ENCODE measurements at regions not wholly inside any gene's neighbourhood (a gene's known extent, or its start where the extent isn't known, plus 50 kb on each side); places are given as distances from the start of the nearest gene placed in this dataset.

GRCh38 chr15:67941648-67942310 lies 101.9 kb upstream of the RNU6-1 start:
- Histone ChIP-seq H3K27me3 (no peaks in the 10 kb centered on the region), H3K9me3 (no peaks in the 10 kb centered on the region), H3K36me3 (no peaks in the 10 kb centered on the region), H3K4me1 (peaks cover 13% of the 10 kb centered on the region), H3K27ac (no peak overlapping the region), H3K4me3 (no peak overlapping the region)
- TF ChIP-seq EP300 (IDR thresholded peaks at IDR 0.05) = no peak
- no peak for TF ChIP-seq POLR2A (IDR thresholded peaks at IDR 0.05)
- no peak for TF ChIP-seq CTCF (IDR thresholded peaks at IDR 0.05)
- no peak for TF ChIP-seq POLR2AphosphoS5 (IDR thresholded peaks at IDR 0.05)
- 57% methylated on average over 3 of the region's 3 CpGs for WGBS
- no peak for DNase-seq (ENCODE audit: low spot score in 2 of 2)

GRCh38 chr15:67943475-67943874 lies 103.6 kb upstream of the RNU6-1 start:
- Histone ChIP-seq H3K27me3 (no peaks in the 10 kb centered on the region), H3K27ac (no peak overlapping the region), H3K9me3 (no peaks in the 10 kb centered on the region), H3K4me1 (peaks cover 13% of the 10 kb centered on the region), H3K4me3 (no peak overlapping the region), H3K36me3 (no peaks in the 10 kb centered on the region)
- DNase-seq (ENCODE audit: low spot score in 2 of 2) = no peak
- TF ChIP-seq POLR2AphosphoS5 (IDR thresholded peaks at IDR 0.05) (no peak), POLR2A (IDR thresholded peaks at IDR 0.05) (no peak), EP300 (IDR thresholded peaks at IDR 0.05) (no peak)
- 91% methylated on average over 1 of the region's 2 CpGs for WGBS

DNA sequence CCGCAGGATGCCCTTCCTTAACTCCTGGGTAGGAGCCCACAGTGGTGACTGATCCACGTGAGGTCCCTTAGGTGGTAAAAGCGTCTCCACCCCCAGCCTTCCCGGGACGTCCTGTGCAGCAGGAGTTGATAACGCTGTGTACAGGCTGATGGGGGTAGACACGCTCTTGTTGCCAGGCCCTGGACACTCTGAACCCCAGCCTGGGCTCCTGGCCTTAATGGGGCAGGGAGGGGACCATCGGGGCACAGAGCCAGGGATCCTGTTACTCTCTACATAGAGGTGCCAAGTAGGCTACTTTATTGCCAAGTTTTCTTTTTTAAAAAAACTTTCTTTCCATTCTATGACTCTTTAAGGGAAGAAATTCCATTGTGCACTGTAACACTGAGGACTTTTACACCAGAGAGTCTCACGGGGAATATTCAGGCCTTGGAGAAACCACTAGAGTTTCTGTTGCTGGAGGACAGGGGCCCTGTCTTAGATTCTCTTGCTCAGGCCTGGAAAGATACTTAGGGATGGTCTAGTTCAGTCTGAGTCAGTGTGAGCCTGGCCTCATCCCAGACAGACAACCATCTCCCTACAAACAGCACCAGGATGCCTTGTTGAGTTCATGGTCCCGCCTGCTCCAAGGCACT lies 104.3 kb upstream of the RNU6-1 start:
- H3K36me3 ChIP-seq = no peaks in the 10 kb centered on the region
- 80% methylated on average over 10 of the region's 10 CpGs for WGBS
- no peaks in the 10 kb centered on the region for H3K27me3 ChIP-seq
- no peaks in the 10 kb centered on the region for H3K9me3 ChIP-seq
- H3K4me3 ChIP-seq = no peak overlapping the region
- DNase-seq (ENCODE audit: low spot score in 2 of 2) = no peak
- no peak for TF ChIP-seq POLR2AphosphoS5 (IDR thresholded peaks at IDR 0.05)
- TF ChIP-seq POLR2A (IDR thresholded peaks at IDR 0.05) = no peak
- TF ChIP-seq EP300 (IDR thresholded peaks at IDR 0.05) = peak; percentile 35
- no peak for TF ChIP-seq CTCF (IDR thresholded peaks at IDR 0.05)
- peaks cover 13% of the 10 kb centered on the region for H3K4me1 ChIP-seq
- no peak overlapping the region for H3K27ac ChIP-seq

- H3K27ac ChIP-seq = no peak overlapping the region
- no peak for TF ChIP-seq POLR2A (IDR thresholded peaks at IDR 0.05)
- no peak for TF ChIP-seq EP300 (IDR thresholded peaks at IDR 0.05)
- TF ChIP-seq POLR2AphosphoS5 (IDR thresholded peaks at IDR 0.05) = no peak
- TF ChIP-seq CTCF (IDR thresholded peaks at IDR 0.05) = no peak
- H3K4me1 ChIP-seq = peaks cover 13% of the 10 kb centered on the region
- H3K4me3 ChIP-seq = no peak overlapping the region
- no peaks in the 10 kb centered on the region for H3K9me3 ChIP-seq
- H3K27me3 ChIP-seq = no peaks in the 10 kb centered on the region
- no peaks in the 10 kb centered on the region for H3K36me3 ChIP-seq
- 85% methylated on average over 2 of the region's 2 CpGs for WGBS
- no peak for DNase-seq (ENCODE audit: low spot score in 2 of 2)
Measured at GRCh38 chr15:67945131-67945530, 105.3 kb upstream of the RNU6-1 start.

DNA sequence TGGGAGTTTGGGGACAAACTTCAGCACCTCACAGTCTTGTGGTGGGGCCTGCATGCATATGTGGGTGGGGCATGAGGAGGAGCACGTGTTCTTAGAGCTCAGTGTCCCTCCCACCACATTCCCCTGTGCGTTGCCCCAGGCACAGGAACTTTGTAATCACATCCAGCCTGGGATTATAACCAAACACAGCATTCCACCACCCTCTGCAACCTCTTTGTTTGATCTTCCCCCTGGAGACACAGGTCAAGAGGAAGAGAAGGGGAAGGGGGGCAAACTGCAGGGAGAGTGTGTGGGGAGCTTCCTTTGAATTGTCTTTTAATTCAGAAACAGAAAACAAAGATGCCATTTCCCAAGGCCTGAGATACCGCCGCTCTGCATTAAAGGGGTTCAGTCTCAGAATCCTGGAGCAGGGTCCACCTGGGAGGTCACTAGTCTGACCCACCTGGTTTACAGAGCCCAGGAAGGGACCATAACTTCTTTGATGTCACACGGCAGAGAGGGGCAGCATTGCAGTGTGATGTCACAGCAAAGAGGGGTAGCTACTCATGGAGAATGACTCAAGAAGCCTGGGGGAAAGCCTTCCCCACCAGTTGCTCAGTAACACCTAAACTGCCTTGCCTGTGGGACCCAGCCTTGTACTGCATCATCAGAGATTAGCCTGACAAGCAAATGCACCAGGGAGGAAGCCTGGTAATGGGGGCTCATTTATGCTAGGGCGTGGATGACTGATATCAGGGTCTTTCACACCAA lies 106.3 kb upstream of the RNU6-1 start:
- DNase-seq (ENCODE audit: low spot score in 2 of 2) = no peak

More for the DNA sequence above, 106.3 kb upstream of the RNU6-1 start:
- 49% methylated on average over 6 of the region's 6 CpGs for WGBS
- Histone ChIP-seq H3K27me3 (no peaks in the 10 kb centered on the region), H3K36me3 (no peaks in the 10 kb centered on the region), H3K27ac (peak overlapping the region; percentile 1), H3K4me1 (peaks cover 13% of the 10 kb centered on the region), H3K4me3 (no peak overlapping the region), H3K9me3 (no peaks in the 10 kb centered on the region)
- no peak for TF ChIP-seq EP300 (IDR thresholded peaks at IDR 0.05)
- TF ChIP-seq CTCF (IDR thresholded peaks at IDR 0.05) = no peak
- no peak for TF ChIP-seq POLR2AphosphoS5 (IDR thresholded peaks at IDR 0.05)
- no peak for TF ChIP-seq POLR2A (IDR thresholded peaks at IDR 0.05)
